ENCODE measurements at regions not wholly inside any gene's neighbourhood (a gene's known extent, or its start where the extent isn't known, plus 50 kb on each side); places are given as distances from the start of the nearest gene placed in this dataset.

DNA sequence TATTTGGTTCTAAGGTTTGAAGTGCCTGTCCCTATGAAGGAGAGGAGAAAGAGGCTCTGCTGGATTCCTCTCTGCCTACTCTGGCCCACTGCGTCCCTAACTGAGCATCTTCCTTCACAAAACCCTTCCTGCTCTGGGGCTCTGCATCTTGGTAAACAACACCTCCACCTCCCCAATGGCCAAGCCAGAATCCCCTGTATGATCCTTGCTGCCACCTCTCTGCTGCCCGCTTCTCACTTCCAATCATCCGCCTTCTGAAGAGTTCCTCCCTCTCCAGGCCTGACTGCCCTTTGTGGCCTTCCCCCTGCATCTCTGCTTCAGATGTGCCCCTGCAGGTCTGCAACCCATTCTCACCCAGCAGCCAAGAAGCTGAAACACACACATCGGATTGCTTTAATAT lies 110.6 kb upstream of the RPH3A start:
- TF ChIP-seq POLR2AphosphoS5 (IDR thresholded peaks at IDR 0.05) (no peak), CTCF (IDR thresholded peaks at IDR 0.05; ENCODE audit: poor library complexity, severe bottlenecking) (no peak), EZH2 (IDR thresholded peaks at IDR 0.05; ENCODE audit: borderline replicate concordance, insufficient read depth, low read length, poor library complexity, severe bottlenecking) (no peak), REST (IDR thresholded peaks at IDR 0.05; ENCODE audit: borderline replicate concordance) (no peak), EP300 (conservative IDR thresholded peaks at IDR 0.05; ENCODE audit: poor library complexity, severe bottlenecking) (no peak), SMC3 (conservative IDR thresholded peaks at IDR 0.05; ENCODE audit: poor library complexity) (no peak), RAD21 (conservative IDR thresholded peaks at IDR 0.05) (no peak), MXI1 (conservative IDR thresholded peaks at IDR 0.05; ENCODE audit: poor library complexity, severe bottlenecking) (no peak)
